ENCODE measurements at regions not wholly inside any gene's neighbourhood (a gene's known extent, or its start where the extent isn't known, plus 50 kb on each side); places are given as distances from the start of the nearest gene placed in this dataset.

- DNase-seq, result peak; percentile 27
Measured at GRCh38 chr2:10239561-10239967, 63.1 kb upstream of the HPCAL1 start.

DNA sequence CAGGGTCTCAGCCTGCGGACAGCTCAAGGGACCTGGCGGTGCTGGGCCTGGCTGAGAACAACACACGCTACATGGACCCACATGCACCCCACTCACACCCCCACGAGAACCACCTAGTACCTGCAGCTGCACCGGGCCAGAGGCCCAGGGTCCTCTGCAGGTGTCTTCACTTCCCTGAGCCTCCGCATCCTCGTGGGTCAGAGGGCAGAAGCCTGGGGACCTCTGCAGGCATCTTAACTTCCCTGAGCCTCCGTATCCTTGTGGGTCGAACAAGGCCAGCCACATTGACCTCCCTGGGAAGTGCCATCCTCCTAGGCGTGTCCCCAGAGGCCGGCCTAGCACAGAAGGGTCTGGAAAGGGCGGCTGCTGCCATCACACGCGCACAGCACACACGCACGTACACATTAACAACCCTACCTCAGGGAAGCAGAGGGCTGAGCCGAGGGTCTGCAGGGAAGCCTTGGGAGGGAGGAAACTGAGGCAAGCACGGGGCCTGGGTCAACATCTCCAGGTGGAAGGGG is 62.5 kb upstream of the HPCAL1 start:
- no peak for DNase-seq

DNA sequence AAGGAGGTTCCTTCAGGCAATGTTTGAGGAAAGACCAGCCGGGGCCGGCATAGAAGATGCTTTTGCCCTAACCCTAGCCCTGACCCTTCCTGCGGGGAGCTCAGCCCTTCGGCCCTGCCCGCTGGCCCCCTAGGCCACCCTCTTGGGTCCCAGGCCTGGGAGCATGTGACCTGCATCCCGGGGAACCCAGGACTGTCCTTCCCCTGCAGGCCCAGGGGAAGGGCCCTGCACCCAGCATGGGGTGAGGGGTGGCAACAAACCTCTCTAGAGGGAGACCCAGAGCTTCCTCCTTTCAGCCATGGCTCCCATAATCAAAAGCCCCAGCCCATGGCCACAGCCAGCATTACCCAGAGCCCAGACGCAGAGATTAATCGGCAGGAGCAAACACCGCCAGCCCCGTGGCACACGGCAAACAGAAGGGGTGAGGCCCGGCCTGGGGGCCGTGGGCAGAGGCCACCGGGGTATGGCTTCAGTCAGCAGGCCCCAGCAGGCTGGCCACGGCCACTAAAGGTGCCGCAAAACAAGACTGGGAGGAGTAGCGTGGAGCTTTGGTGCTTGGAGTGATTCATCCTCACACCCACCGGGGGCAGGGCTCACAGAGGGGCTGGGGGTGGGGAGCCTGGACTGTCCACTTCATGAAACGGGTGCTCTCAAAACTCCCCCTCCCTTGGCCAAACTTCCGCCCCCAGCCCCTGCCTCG is 61.6 kb upstream of the HPCAL1 start:
- DNase-seq, result no peak

DNA sequence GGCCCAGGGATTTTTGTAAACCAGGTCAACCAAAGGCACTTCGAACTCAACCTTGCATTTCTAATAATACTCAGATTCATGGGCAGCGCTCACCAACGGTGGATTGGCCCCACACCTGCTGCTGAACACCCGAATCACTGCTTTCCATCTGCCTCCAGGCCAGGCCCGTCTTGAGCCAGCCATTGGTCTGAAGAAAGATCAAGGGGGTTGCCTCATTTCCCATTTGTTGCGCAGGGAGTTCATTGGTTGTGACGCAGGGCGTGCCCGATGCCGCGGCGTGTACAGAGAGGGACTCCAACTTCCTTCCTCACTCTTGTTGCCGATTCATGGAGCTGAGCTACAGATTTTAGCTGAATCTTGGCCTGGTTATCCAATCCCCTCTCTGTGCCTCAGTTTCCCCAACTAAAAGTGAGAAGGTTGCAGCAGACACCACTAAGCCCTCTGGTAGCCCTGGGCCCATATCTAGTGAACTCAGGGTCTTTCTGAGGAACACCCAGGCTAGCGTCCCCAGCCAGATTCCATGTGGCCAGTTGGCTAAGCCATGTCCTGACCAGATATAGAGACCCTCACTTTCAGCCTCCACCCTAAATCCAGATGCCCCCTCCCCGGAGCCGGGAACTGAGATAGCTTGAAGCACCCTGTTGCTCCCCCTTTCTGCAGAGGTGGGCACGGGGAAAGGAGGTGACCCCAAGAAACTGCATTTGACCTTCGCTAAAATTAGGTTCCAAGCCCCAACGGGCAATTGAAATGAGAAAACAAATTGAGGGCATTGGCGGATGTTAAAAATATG is 60.9 kb upstream of the HPCAL1 start:
- DNase-seq, result no peak

DNA sequence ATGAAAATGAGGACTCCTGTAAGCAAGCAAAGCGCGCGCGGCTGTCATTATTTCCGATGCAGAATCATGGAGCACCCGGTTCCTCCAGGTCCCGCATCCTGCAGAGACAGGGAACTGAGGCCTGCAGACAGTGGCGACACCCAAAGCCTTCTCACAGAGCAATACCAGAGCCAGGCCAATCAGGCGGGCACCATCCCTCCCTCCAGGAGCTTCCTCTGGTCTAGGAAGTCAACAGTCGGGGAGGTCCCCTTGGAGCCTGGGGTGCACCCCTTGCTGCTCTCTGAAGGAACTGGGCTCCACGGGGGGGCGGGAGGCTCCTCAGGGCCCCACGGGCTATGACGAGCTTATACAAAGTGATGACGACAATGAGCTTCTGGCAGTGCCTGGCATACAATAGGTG is 60.3 kb upstream of the HPCAL1 start:
- no peak for DNase-seq

DNA sequence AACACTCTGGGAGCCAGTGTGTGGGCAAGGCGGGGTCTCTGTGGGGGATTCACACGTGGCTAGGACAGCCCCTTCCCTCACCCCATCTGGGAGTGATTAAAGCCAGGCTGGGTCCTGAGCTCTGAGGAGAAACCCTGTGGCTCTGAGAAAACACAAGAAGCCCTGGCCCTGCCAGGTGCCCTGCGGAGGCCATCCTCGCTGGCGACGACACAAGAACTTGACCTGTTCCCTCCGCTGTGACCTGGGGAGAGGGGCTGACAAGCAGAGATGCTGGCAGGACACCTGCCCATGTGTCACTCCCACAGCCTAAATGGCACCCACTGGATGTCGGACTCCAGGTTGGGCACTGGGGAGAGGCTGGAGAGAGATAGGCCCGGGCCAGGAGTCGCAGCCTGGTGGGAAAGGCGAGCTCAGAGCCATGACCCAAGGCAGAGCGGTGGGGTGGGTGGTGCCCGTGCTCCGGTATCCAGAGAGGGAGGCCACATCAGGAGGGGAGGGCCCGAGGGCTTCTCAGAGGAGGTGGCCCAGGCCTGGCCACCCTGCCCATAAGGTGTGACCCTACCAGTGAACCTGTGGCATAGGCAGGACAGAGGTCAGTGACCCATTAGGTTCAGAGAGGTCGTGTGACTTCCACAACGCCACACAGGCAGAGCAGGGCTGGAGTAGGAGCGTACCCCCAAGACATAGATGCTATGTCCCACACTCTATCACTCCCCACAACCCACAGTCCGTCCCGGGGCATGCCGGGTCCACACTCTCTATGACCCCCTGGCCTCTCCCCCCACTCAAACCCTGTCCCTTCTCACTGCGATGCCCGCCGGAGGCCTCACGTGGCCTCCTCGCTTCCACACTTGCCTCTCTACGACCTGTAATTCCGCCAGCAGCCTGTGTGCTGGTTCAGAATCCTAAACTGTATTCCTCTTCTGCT is 59.4 kb upstream of the HPCAL1 start:
- no peak for DNase-seq

GRCh38 chr2:10243926-10244270 is 58.8 kb upstream of the HPCAL1 start:
- DNase-seq, result no peak

DNA sequence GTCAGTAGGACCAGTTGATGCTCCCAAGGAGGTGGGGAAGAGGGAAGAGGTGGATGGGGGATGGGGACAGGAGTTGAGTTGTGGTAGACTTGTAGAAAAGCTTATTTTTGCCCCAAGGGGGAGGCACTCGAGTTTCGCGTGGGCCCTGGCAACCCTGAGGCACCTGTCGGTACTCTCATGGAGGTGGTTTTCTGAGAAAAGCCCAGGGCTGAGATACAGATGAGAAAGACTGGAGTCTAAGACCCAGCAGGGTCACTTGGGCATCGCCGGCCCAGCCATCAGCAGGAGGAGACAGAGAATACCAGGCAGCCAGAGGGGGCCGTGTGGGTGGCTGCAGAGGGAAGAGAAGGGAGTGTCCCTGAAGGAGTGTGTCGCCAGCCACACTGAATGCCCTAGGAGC is 57.7 kb upstream of the HPCAL1 start:
- no peak for DNase-seq

DNA sequence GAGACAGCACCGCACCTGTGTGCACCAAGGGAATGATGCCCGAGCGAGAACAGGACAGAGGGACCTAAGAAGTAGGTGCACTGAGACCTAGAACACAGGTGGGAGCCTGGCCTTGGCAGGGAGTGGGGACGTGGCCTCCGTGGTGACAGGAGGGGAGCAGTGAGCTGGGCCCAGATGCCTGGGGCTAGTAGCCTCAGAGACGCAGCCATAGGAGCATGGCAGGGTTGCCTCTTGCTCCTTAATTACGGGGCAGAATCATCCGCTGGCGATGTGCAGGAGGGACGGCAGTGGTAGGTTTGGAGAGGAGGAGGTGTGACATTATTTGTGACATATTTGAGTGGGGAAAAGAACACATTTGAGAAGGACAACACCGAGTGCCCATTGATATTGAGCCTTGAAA is 57.0 kb upstream of the HPCAL1 start:
- no peak for DNase-seq

GRCh38 chr2:10246370-10246769 is 56.3 kb upstream of the HPCAL1 start:
- no peak for DNase-seq

- peak; percentile 73 for DNase-seq
Measured at GRCh38 chr2:10246831-10247230, 55.9 kb upstream of the HPCAL1 start.

DNA sequence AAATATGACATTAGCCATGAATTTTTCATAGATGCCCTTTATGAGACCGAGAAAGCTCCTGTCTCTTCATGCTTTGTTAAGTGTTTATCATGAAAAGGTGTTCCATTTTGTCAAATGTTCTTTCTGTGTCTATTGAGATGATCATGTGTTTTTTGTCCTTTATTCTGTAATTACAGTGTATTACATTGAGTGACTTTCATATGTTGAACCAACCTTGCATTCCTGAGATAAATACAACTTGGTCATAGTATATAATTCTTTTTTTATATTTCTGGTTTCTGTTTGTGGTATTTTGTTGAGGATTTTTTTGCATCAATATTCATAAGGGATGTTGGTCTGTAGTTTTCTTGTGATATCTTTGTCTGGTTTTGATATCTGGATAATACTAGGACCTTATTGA is 52.9 kb upstream of the HPCAL1 start:
- no peak for DNase-seq

GRCh38 chr2:10252224-10252623 is 50.5 kb upstream of the HPCAL1 start:
- DNase-seq, result no peak

GRCh38 chr2:10252661-10253060 is 50.0 kb upstream of the HPCAL1 start:
- peak; percentile 25 for DNase-seq
